ENCODE measurements at regions not wholly inside any gene's neighbourhood (a gene's known extent, or its start where the extent isn't known, plus 50 kb on each side); places are given as distances from the start of the nearest gene placed in this dataset.

GRCh38 chr18:60199505-60199904 lies 173.1 kb downstream of the MC4R start (continued):
- TF ChIP-seq, protein P1, sequence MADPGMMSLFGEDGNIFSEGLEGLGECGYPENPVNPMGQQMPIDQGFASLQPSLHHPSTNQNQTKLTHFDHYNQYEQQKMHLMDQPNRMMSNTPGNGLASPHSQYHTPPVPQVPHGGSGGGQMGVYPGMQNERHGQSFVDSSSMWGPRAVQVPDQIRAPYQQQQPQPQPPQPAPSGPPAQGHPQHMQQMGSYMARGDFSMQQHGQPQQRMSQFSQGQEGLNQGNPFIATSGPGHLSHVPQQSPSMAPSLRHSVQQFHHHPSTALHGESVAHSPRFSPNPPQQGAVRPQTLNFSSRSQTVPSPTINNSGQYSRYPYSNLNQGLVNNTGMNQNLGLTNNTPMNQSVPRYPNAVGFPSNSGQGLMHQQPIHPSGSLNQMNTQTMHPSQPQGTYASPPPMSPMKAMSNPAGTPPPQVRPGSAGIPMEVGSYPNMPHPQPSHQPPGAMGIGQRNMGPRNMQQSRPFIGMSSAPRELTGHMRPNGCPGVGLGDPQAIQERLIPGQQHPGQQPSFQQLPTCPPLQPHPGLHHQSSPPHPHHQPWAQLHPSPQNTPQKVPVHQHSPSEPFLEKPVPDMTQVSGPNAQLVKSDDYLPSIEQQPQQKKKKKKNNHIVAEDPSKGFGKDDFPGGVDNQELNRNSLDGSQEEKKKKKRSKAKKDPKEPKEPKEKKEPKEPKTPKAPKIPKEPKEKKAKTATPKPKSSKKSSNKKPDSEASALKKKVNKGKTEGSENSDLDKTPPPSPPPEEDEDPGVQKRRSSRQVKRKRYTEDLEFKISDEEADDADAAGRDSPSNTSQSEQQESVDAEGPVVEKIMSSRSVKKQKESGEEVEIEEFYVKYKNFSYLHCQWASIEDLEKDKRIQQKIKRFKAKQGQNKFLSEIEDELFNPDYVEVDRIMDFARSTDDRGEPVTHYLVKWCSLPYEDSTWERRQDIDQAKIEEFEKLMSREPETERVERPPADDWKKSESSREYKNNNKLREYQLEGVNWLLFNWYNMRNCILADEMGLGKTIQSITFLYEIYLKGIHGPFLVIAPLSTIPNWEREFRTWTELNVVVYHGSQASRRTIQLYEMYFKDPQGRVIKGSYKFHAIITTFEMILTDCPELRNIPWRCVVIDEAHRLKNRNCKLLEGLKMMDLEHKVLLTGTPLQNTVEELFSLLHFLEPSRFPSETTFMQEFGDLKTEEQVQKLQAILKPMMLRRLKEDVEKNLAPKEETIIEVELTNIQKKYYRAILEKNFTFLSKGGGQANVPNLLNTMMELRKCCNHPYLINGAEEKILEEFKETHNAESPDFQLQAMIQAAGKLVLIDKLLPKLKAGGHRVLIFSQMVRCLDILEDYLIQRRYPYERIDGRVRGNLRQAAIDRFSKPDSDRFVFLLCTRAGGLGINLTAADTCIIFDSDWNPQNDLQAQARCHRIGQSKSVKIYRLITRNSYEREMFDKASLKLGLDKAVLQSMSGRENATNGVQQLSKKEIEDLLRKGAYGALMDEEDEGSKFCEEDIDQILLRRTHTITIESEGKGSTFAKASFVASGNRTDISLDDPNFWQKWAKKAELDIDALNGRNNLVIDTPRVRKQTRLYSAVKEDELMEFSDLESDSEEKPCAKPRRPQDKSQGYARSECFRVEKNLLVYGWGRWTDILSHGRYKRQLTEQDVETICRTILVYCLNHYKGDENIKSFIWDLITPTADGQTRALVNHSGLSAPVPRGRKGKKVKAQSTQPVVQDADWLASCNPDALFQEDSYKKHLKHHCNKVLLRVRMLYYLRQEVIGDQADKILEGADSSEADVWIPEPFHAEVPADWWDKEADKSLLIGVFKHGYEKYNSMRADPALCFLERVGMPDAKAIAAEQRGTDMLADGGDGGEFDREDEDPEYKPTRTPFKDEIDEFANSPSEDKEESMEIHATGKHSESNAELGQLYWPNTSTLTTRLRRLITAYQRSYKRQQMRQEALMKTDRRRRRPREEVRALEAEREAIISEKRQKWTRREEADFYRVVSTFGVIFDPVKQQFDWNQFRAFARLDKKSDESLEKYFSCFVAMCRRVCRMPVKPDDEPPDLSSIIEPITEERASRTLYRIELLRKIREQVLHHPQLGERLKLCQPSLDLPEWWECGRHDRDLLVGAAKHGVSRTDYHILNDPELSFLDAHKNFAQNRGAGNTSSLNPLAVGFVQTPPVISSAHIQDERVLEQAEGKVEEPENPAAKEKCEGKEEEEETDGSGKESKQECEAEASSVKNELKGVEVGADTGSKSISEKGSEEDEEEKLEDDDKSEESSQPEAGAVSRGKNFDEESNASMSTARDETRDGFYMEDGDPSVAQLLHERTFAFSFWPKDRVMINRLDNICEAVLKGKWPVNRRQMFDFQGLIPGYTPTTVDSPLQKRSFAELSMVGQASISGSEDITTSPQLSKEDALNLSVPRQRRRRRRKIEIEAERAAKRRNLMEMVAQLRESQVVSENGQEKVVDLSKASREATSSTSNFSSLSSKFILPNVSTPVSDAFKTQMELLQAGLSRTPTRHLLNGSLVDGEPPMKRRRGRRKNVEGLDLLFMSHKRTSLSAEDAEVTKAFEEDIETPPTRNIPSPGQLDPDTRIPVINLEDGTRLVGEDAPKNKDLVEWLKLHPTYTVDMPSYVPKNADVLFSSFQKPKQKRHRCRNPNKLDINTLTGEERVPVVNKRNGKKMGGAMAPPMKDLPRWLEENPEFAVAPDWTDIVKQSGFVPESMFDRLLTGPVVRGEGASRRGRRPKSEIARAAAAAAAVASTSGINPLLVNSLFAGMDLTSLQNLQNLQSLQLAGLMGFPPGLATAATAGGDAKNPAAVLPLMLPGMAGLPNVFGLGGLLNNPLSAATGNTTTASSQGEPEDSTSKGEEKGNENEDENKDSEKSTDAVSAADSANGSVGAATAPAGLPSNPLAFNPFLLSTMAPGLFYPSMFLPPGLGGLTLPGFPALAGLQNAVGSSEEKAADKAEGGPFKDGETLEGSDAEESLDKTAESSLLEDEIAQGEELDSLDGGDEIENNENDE (IDR thresholded peaks at IDR 0.05; ENCODE audit: insufficient replicate concordance, low read length), result no peak
- TF ChIP-seq BACH1 (IDR thresholded peaks at IDR 0.05; ENCODE audit: low read length) (no peak), RXRA (IDR thresholded peaks at IDR 0.05; ENCODE audit: insufficient read depth, low read depth, low read length) (no peak)

Measured in H1 (cell line).